Posterior cingulate gyrus (tissue), 11 donors: ENCODE measurements at regions not wholly inside any gene's neighbourhood (a gene's known extent, or its start where the extent isn't known, plus 50 kb on each side); places are given as distances from the start of the nearest gene placed in this dataset.

Experiments used
- DNase-seq, 10 donors: peaks; one replicate each; pipeline versions ENCODE4 v3.0.0 to v3.0.0-alpha.2; 2020 to 2021; ENCODE audit warnings: mixed read lengths in 3 of 10
- intact Hi-C: fragments of 100-400 bp; cut with DNase I; formaldehyde crosslinking; loops from one replicate; pipeline ENCODE4 v1.15.1; 2023

GRCh38 chr2:239468491-239469105, 67.8 kb upstream of the HDAC4 start:
- peak in 3 of 10 donors; percentile 4 to 65 (median 61) for DNase-seq
- intact Hi-C loops, result no loop called here

- intact Hi-C loops, result no loop called here
- DNase-seq, result peak in 2 of 10 donors; percentile 1 to 30
These were observed 67.2 kb upstream of the HDAC4 start for GRCh38 chr2:239467956-239468490.

GRCh38 chr2:239467281-239467955, 66.6 kb upstream of the HDAC4 start:
- DNase-seq, result peak in 1 of 10 donors; percentile 3
- intact Hi-C loops, result no loop called here

- intact Hi-C loops, result no loop called here
- peak in 4 of 10 donors; percentile 4 to 83 (median 45) for DNase-seq
These were observed 66.0 kb upstream of the HDAC4 start for GRCh38 chr2:239466755-239467271.

GRCh38 chr2:239466061-239466754, 65.4 kb upstream of the HDAC4 start:
- intact Hi-C loops, result no loop called here
- DNase-seq, result peak in 4 of 10 donors; percentile 7 to 72 (median 28)

DNA sequence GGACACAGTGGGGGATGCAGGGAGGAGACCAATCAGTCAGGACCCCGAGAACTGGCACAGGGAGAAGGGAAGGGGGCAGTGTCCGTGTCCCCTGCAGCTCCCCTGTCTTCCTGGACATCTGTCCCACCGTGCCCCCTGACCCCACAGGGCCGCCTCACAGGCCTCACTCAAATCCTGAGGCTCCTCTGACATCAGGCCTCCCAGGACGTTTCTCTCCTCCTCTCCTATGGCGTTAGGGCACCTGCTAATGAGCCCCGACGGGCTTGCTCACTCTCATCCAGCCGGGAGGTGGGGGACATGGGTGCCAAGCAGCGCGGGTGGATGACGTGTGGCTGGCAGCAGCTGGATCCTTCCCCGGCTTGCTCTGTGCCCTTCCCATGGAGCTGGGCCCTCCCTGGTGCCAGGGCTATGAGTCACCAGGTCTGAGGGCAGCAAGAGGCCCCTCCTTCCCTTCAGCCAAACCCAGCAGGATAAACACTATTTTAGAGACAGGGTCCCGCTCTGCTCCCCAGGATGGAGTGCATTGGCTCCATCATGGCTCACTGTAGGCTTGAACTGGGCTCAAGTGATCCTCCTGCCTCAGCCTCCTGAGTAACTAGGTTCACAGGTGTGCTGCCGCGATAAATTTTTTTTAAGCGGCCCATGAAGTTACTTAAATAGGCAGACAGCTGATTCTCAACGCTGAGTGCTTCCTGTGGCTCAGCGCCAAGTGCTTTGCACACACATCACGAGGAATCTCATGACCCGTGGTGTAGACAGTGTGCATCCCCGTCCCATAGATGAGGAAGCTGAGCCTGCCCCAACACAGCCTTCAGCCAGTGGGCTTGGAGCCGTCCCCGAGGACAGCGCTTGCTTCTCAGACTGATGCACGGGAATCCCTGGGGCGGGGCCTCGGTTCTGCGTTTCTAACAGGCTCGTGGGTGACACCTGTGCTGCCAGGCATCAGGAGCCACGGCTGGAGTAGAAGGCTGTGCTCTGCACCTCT, 64.5 kb upstream of the HDAC4 start:
- DNase-seq, result peak; percentile 58 to 97 (median 84)
- intact Hi-C loops, result no loop called here

DNA sequence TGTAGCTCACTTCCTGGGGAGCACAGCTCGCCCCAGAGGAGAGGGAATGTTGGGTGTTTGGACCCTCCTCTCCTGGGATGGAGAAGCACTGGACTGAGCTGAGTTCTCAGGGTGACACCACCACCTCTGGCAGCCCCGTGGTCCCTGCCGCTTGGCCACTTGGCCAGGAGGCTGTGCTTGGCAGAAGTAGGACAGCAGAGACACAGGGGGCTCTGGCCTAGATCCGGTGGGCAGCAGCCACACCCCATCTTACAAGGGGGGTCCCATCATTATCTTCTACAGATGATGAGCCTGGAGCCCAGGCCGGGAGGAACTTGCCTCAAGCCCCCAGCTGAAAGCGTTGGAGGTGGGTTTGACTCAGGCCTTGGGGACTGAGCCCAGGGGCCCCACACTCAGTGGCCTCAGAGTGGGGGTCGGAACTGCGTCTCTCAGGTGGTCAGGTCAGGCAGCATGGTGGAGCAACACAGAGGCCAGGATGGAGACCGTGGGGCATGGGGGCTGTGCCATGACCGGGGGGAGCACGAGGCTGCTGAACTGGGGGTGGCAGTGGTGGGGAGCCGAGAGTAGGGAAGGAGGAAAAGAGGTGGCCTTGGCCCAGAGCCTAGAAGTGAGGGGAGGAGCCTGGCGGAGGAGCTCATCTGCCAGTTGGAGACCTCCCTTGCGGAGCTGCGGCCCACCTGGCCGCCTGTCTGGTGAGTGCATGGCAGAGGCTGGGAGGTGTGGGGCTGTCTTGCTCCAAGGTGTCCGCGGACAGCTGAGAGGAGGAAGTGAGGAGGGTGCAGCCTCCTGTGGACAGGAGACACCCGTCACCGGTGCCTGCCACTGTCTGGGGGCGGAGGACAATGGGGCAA, 63.6 kb upstream of the HDAC4 start:
- intact Hi-C loops, result no loop called here
- peak in 4 of 10 donors; percentile 15 to 84 (median 43) for DNase-seq

DNA sequence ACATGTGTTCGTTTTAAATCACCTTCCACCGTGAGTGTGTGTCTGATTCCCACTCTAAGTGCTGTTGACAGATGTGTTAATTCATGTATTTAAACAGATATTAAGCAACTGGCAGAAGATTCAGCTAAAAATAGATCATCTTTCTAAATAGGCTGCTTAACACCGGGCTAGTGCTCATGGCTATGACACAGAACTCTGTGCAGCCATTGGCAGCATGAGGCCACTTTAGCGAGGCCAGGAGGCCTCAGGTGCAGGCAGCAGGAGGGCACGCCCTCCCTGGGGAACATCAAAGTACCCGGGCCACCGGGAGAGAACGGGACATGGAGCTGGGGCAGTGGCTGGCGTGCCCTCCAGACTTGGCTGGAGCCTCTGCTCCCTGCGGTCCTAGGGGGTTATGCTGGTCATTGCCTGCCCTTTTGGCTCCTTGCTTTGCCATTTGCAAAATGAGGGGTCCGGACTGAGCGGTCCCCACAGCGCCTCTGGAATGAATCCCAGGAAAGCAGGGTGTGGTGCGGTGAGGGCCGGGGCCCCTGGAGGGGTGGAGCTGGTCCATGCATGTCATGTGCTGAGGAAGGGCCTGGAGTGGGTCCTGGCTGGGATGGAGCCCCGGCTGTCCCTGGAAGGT, 62.8 kb upstream of the HDAC4 start:
- intact Hi-C loops, result no loop called here

DNA sequence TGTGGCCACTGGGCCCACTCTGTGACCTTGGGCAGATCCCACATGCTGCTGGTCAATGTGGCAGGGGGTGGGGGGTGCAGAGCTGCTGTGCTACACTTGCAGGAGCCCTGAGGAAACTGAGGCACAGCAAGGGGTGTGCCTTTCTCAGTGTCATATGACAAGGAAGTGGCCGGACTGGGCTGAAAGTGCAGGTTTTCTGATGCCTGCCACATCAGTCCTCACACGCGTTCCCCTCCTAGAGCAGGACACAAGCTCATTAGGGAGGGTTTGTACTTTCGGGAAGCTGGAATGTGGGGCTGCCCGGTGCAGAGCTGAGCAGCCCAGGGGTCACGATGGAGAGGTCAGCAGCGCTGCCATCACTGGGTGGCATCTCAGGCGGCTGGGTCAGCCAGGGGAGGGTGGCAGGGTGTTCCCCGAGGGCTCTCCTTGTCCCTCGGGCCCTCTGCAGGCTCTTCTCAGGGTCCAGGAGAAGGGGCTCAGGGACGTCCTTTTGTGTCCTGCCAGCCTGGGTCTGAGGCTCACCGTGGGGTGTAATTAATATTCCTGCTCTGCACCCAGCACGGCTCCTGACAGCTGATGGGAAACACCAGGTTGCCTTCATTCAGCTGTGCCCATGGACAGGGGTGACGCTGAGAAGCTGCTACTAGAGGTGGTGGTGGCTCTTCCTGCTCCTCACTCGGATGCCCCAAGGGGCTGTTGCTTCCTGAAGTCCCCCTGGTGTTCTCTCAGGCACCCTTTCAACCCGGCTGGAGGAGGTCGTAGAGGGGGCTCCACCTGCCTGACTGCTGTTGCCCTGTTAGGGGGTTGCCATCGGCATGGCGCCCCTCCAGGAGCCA, 62.1 kb upstream of the HDAC4 start:
- DNase-seq, result peak in 4 of 10 donors; percentile 9 to 67 (median 40)
- intact Hi-C loops, result no loop called here

More for the DNA sequence above, 62.8 kb upstream of the HDAC4 start:
- DNase-seq, result peak in 3 of 10 donors; percentile 15 to 78 (median 74)

GRCh38 chr2:239462191-239462515, 61.3 kb upstream of the HDAC4 start:
- intact Hi-C loops, result no loop called here
- peak in 2 of 10 donors; percentile 4 to 61 for DNase-seq

DNA sequence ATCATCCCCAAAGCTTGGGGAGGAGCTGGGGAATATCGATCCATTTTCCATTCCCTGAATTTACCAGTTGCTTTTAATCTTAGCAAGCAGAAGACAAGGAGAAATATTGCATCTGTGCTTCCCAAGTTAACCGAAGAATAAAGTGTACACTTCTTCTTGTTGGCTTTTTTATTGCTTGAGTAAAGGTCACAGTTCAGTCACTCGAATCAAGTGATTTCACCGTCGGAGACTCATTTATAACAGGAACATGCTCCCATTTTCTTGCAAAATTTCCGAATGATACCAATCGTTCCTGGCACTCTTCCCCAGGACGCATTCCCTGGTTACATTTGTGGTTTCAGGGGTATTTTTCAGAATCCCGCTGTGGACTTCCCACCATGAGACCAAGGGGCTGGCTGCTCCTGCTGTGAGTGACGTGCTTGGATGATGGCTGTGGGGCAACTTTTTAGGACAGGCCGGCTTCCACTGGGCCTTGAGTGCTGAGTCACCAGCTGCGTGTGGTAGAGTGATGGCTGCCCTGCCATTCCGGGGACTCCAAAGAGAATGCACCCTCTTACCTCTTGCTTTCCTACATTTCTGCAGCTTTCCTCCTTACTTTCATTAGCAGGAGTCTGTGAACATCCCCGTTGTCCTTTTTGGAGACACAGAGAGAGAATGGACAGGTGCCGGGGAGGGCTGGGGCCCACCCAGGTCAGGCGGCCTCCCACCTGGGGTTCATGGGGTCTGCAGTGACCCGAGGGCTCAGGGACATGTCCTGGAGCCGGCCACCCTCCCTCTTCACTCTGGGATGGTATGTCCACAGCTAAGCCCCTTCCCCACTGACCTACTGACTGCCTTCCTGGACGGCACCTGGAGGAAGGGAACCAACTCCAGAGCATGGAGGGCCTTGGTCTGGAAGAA, 60.7 kb upstream of the HDAC4 start:
- peak in 3 of 10 donors; percentile 2 to 68 (median 60) for DNase-seq
- intact Hi-C loops, result no loop called here

- DNase-seq, result peak in 1 of 10 donors; percentile 34
- intact Hi-C loops, result no loop called here
These were observed 60.0 kb upstream of the HDAC4 start for GRCh38 chr2:239460780-239461179.

DNA sequence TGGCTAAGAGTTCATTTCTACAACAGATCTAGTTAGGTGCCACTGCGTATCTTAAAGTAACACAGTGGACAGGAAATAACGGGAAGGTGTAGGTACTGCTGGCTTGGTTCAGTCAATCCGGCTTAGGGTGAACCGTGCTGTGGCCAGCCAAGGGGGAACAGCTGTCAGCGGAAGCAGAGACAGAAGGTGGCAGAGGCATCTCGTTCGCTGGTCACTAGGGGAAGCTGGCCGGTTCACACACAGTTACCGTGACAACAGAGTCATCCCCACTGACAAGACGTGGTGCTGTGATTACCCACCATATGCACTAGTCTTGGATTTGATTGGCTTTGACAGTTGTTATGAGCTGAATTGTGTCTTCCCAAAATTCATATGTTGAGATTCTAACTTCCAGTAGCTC, 58.8 kb upstream of the HDAC4 start:
- intact Hi-C loops, result no loop called here
- DNase-seq, result peak in 2 of 10 donors; percentile 13 to 61

DNA sequence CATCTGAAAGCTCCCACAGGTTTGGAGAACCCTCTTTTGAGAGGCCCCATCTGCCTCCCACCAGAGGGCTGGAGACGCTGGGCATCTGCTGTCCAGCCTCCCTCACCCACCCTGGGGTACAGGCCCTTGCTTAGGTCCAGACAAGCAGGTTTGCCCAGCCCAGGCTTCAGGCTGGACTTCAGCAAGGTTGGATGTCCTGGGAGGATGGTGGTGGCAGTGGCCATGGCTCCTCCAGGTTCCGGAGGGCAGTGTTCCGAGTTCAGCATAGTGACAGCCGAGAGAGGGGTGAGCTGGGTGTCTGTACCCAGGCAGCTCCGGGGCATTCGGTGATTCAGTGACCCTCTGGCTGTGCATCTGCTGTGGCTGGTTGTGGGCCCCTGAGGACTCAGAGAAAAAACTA, 58.2 kb upstream of the HDAC4 start:
- peak in 3 of 10 donors; percentile 15 to 74 (median 59) for DNase-seq
- intact Hi-C loops, result no loop called here

- intact Hi-C loops, result no loop called here
- peak in 1 of 10 donors; percentile 34 for DNase-seq
These were observed 57.0 kb upstream of the HDAC4 start for GRCh38 chr2:239457586-239458445.

DNA sequence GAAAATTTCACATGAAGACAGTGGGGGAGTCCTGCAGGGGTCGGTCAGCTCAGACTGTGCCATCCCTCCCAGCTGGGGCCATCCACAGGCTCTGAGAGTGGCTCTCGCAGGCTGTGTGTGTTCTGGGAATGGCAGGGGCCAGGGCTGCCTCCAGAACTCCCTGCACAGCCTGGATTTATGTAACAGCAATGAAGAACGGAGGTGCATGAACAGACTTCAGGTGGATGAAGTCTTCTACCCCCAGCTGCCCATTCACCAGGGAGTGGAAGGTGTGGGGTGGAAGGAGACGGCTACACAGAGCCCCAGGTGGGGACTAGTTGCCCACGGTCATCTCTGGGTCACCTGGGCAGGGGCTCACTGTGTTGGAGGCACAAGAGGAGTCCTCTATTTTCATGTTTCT, 56.1 kb upstream of the HDAC4 start:
- peak in 1 of 10 donors; percentile 59 for DNase-seq
- intact Hi-C loops, result no loop called here
